Astrocyte (in vitro differentiated cells and primary cell): ENCODE measurements at regions not wholly inside any gene's neighbourhood (a gene's known extent, or its start where the extent isn't known, plus 50 kb on each side); places are given as distances from the start of the nearest gene placed in this dataset.

ENCODE experiments used
- DNase-seq: peaks from one replicate; pipeline ENCODE4 v3.0.0-alpha.2; 2010; ENCODE audit warnings: low read depth
- FAIRE-seq: peaks from 2 replicates; lab custom pipeline; 2011; peaks lifted over from hg19 to GRCh38; lab: Jason Lieb, UNC
- H2AFZ ChIP-seq: 2 replicates; pipeline ENCODE4 v1.6.0; 2012; ENCODE audit warnings: low read depth, low read length, inconsistent platforms
- H3K27ac ChIP-seq: 2 replicates; pipeline ENCODE4 v1.5.1; 2011; ENCODE audit warnings: low read depth, low read length, inconsistent platforms
- H3K27me3 ChIP-seq: 2 replicates; pipeline ENCODE4 v1.6.0; 2011; ENCODE audit warnings: low read length, inconsistent platforms; ENCODE audit not compliant: insufficient read depth
- H3K36me3 ChIP-seq: 2 replicates; pipeline ENCODE4 v1.5.1; 2011; ENCODE audit warnings: low read length, inconsistent platforms; ENCODE audit not compliant: insufficient read depth
- H3K4me1 ChIP-seq: 2 replicates; pipeline ENCODE4 v1.5.1; 2011; ENCODE audit warnings: low read length, inconsistent platforms; ENCODE audit not compliant: insufficient read depth
- H3K4me2 ChIP-seq: 2 replicates; pipeline ENCODE4 v1.6.0; 2012; ENCODE audit warnings: low read length, inconsistent platforms
- H3K4me3 ChIP-seq: 2 replicates; pipeline ENCODE4 v1.5.1; 2011; ENCODE audit warnings: low read depth, mild to moderate bottlenecking, low read length, inconsistent platforms; ENCODE audit not compliant: insufficient read depth
- H3K79me2 ChIP-seq: 2 replicates; pipeline ENCODE4 v1.6.0; 2012; ENCODE audit warnings: mild to moderate bottlenecking, low read length, inconsistent platforms; ENCODE audit not compliant: insufficient read depth
- H3K9ac ChIP-seq: 2 replicates; pipeline ENCODE4 v1.6.0; 2012; ENCODE audit warnings: mild to moderate bottlenecking, low read length, inconsistent platforms
- H3K9me3 ChIP-seq: 2 replicates; pipeline ENCODE4 v1.5.1; 2012; ENCODE audit warnings: low read depth, mild to moderate bottlenecking, low read length, inconsistent platforms; ENCODE audit not compliant: insufficient read depth
- H4K20me1 ChIP-seq: 2 replicates; pipeline ENCODE4 v1.6.0; 2012; ENCODE audit warnings: low read length, inconsistent platforms; ENCODE audit not compliant: insufficient read depth
- H3K27ac Mint-ChIP-seq: one replicate; pipeline ENCODE4 v1.8.0; 2021; ENCODE audit warnings: mild to moderate bottlenecking, mixed read lengths; ENCODE audit not compliant: unreplicated experiment
- H3K27me3 Mint-ChIP-seq: one replicate; pipeline ENCODE4 v1.8.0; 2021; ENCODE audit warnings: low read depth, mixed read lengths; ENCODE audit not compliant: unreplicated experiment
- H3K36me3 Mint-ChIP-seq: one replicate; pipeline ENCODE4 v1.8.0; 2021; ENCODE audit warnings: low read depth, mixed read lengths; ENCODE audit not compliant: unreplicated experiment
- H3K4me1 Mint-ChIP-seq: one replicate; pipeline ENCODE4 v1.8.0; 2021; ENCODE audit warnings: low read depth, mixed read lengths; ENCODE audit not compliant: unreplicated experiment
- H3K4me3 Mint-ChIP-seq: one replicate; pipeline ENCODE4 v1.8.0; 2021; ENCODE audit warnings: mild to moderate bottlenecking, moderate library complexity, mixed read lengths; ENCODE audit not compliant: unreplicated experiment
- H3K9me3 Mint-ChIP-seq: one replicate; pipeline ENCODE4 v1.8.0; 2021; ENCODE audit warnings: mild to moderate bottlenecking, mixed read lengths; ENCODE audit not compliant: unreplicated experiment
- CTCF ChIP-seq: IDR thresholded peaks from 2 replicates; pipeline ENCODE4 v1.5.1; 2011; ENCODE audit warnings: low read depth, mild to moderate bottlenecking, inconsistent platforms, low read length, moderate library complexity; ENCODE audit not compliant: insufficient read depth
- EZH2 ChIP-seq: IDR thresholded peaks from 2 replicates; pipeline ENCODE4 v1.6.1; 2012; ENCODE audit warnings: mild to moderate bottlenecking, low read length, inconsistent platforms; ENCODE audit not compliant: insufficient read depth

GRCh38 chr20:39549733-39550132 is 587.6 kb downstream of the DHX35 start:
- H3K36me3 Mint-ChIP-seq, result no peaks in the 10 kb centered on the region
- H3K9me3 ChIP-seq, result no peaks in the 10 kb centered on the region
- H4K20me1 ChIP-seq, result no peaks in the 10 kb centered on the region
- H3K4me2 ChIP-seq, result no peak overlapping the region
- no peak overlapping the region for H3K9ac ChIP-seq
- H3K27ac Mint-ChIP-seq, result no peak overlapping the region
- H3K4me1 Mint-ChIP-seq, result peaks cover 17% of the 10 kb centered on the region
- H3K9me3 Mint-ChIP-seq, result peaks cover 4% of the 10 kb centered on the region
- no peaks in the 10 kb centered on the region for H3K36me3 ChIP-seq
- no peak for DNase-seq
- no peak for FAIRE-seq
- H3K79me2 ChIP-seq, result no peaks in the 10 kb centered on the region
- H3K27me3 Mint-ChIP-seq, result peaks cover 2% of the 10 kb centered on the region
- no peak overlapping the region for H2AFZ ChIP-seq
- H3K27ac ChIP-seq, result no peak overlapping the region
- H3K27me3 ChIP-seq, result no peaks in the 10 kb centered on the region
- no peak for TF ChIP-seq CTCF
- H3K4me1 ChIP-seq, result no peaks in the 10 kb centered on the region
- no peak overlapping the region for H3K4me3 ChIP-seq
- H3K4me3 Mint-ChIP-seq, result no peak overlapping the region

GRCh38 chr20:39547546-39548408 is 585.6 kb downstream of the DHX35 start:
- H2AFZ ChIP-seq, result no peak overlapping the region
- H3K4me1 ChIP-seq, result no peaks in the 10 kb centered on the region
- H3K4me3 ChIP-seq, result no peak overlapping the region
- no peaks in the 10 kb centered on the region for H3K79me2 ChIP-seq
- no peak overlapping the region for H3K27ac ChIP-seq
- no peak for TF ChIP-seq CTCF
- no peak for TF ChIP-seq EZH2
- H4K20me1 ChIP-seq, result no peaks in the 10 kb centered on the region
- peaks cover 17% of the 10 kb centered on the region for H3K4me1 Mint-ChIP-seq
- peaks cover 2% of the 10 kb centered on the region for H3K27me3 Mint-ChIP-seq
- no peaks in the 10 kb centered on the region for H3K36me3 ChIP-seq
- H3K4me2 ChIP-seq, result no peak overlapping the region
- FAIRE-seq (no peak), DNase-seq (no peak)
- H3K9ac ChIP-seq, result no peak overlapping the region
- peaks cover 6% of the 10 kb centered on the region for H3K9me3 Mint-ChIP-seq
- no peaks in the 10 kb centered on the region for H3K9me3 ChIP-seq
- H3K4me3 Mint-ChIP-seq, result no peak overlapping the region
- no peak overlapping the region for H3K27ac Mint-ChIP-seq
- no peaks in the 10 kb centered on the region for H3K36me3 Mint-ChIP-seq
- H3K27me3 ChIP-seq, result no peaks in the 10 kb centered on the region
